ENCODE measurements at regions not wholly inside any gene's neighbourhood (a gene's known extent, or its start where the extent isn't known, plus 50 kb on each side); places are given as distances from the start of the nearest gene placed in this dataset.

GRCh38 chr13:99617474-99618255, 116.4 kb downstream of the TM9SF2 start:
- Histone ChIP-seq H3K9me3 (ENCODE audit: control insufficient read depth, insufficient read depth, low read length) (no peaks in the 10 kb centered on the region), H3K9ac (ENCODE audit: low read depth, low read length) (no peak overlapping the region), H3K4me1 (ENCODE audit: control insufficient read depth, insufficient read depth, low read length) (peaks cover 3% of the 10 kb centered on the region), H3K27me3 (ENCODE audit: control insufficient read depth, insufficient read depth, low read length) (no peaks in the 10 kb centered on the region), H3K36me3 (ENCODE audit: control insufficient read depth, insufficient read depth, low read length) (no peaks in the 10 kb centered on the region), H3K4me3 (ENCODE audit: low read depth, low read length) (no peak overlapping the region)

DNA sequence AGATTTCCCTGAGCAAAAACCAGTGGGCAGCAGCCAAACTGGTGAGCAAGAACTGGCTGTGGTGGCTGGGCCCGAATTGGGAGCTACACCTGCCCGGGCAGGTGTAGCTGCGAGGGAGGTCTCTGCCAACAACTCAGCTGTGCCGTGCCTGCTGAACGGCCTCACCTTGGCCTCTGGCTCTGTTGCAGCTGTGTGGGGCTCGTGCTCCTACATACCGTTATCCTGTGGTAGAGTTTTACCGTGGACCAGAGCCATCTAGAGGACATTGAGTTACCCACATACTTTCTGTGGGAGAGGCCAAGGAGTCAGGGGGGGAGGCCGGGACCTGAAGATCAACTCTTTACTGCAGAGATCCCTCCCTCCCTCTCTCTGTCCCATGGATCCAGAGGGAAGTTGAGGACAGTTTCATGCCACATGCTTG, 113.2 kb downstream of the TM9SF2 start:
- Histone ChIP-seq H3K9ac (ENCODE audit: low read depth, low read length) (no peak overlapping the region), H3K36me3 (ENCODE audit: control insufficient read depth, insufficient read depth, low read length) (no peaks in the 10 kb centered on the region), H3K4me1 (ENCODE audit: control insufficient read depth, insufficient read depth, low read length) (peaks cover 9% of the 10 kb centered on the region), H3K27me3 (ENCODE audit: control insufficient read depth, insufficient read depth, low read length) (no peaks in the 10 kb centered on the region), H3K9me3 (ENCODE audit: control insufficient read depth, insufficient read depth, low read length) (no peaks in the 10 kb centered on the region), H3K4me3 (ENCODE audit: low read depth, low read length) (no peak overlapping the region)
